Fibroblast of peridontal ligament (primary cell): ENCODE measurements at regions not wholly inside any gene's neighbourhood (a gene's known extent, or its start where the extent isn't known, plus 50 kb on each side); places are given as distances from the start of the nearest gene placed in this dataset.

ENCODE experiments used
- DNase-seq: peaks from one replicate; pipeline ENCODE4 v3.0.0-alpha.2; 2010; ENCODE audit errors: extremely low read depth

- no peak for DNase-seq
These were observed 62.3 kb upstream of the DAPL1 start for GRCh38 chr2:158732573-158733429.

GRCh38 chr2:158733430-158733755, 61.7 kb upstream of the DAPL1 start:
- DNase-seq = peak; percentile 23

- no peak for DNase-seq
These were observed 60.7 kb upstream of the DAPL1 start for GRCh38 chr2:158734442-158734841.

GRCh38 chr2:158735822-158736580, 59.1 kb upstream of the DAPL1 start:
- no peak for DNase-seq

GRCh38 chr2:158738363-158738762, 56.8 kb upstream of the DAPL1 start:
- no peak for DNase-seq

- no peak for DNase-seq
These were observed 55.0 kb upstream of the DAPL1 start for GRCh38 chr2:158740127-158740526.

GRCh38 chr2:158740621-158741020, 54.5 kb upstream of the DAPL1 start:
- DNase-seq = peak; percentile 86

- DNase-seq = no peak
These were observed 53.5 kb upstream of the DAPL1 start for GRCh38 chr2:158741625-158742024.

GRCh38 chr2:158742536-158742935, 52.6 kb upstream of the DAPL1 start:
- DNase-seq = no peak

- no peak for DNase-seq
These were observed 51.7 kb upstream of the DAPL1 start for GRCh38 chr2:158743466-158743865.

GRCh38 chr2:158743879-158744278, 51.2 kb upstream of the DAPL1 start:
- DNase-seq = no peak

- DNase-seq = peak; percentile 77
These were observed 49.9 kb upstream of the DAPL1 start for GRCh38 chr2:158745067-158745865.
